ENCODE measurements at regions not wholly inside any gene's neighbourhood (a gene's known extent, or its start where the extent isn't known, plus 50 kb on each side); places are given as distances from the start of the nearest gene placed in this dataset.

DNA sequence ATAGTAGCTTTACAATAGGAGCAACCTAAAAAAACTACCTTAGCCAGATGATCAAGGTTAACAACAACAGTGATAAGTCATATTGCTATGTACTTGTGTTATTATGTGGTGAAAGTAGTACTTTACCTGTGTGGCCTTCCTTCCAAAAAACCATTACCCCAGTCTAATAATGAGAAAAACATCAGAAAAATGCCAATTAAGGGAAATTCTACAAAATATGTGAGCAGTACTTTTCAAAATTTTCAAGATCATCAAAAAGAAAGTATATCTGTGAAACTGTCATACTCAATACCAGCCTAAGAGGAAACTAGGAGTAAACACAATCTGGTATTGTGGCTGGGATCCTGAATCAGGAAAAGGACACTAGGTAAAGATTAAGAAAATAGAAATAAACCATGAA lies 165.3 kb upstream of the PKP2 start:
- TF ChIP-seq, protein P1, sequence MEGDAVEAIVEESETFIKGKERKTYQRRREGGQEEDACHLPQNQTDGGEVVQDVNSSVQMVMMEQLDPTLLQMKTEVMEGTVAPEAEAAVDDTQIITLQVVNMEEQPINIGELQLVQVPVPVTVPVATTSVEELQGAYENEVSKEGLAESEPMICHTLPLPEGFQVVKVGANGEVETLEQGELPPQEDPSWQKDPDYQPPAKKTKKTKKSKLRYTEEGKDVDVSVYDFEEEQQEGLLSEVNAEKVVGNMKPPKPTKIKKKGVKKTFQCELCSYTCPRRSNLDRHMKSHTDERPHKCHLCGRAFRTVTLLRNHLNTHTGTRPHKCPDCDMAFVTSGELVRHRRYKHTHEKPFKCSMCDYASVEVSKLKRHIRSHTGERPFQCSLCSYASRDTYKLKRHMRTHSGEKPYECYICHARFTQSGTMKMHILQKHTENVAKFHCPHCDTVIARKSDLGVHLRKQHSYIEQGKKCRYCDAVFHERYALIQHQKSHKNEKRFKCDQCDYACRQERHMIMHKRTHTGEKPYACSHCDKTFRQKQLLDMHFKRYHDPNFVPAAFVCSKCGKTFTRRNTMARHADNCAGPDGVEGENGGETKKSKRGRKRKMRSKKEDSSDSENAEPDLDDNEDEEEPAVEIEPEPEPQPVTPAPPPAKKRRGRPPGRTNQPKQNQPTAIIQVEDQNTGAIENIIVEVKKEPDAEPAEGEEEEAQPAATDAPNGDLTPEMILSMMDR (IDR thresholded peaks at IDR 0.05): no peak
- TF ChIP-seq POLR2A (IDR thresholded peaks at IDR 0.05): no peak
- TF ChIP-seq EP300 (IDR thresholded peaks at IDR 0.05): no peak

All from tibial nerve (tissue), 4 donors.